OCI-LY7 (cell line): ENCODE measurements at regions not wholly inside any gene's neighbourhood (a gene's known extent, or its start where the extent isn't known, plus 50 kb on each side); places are given as distances from the start of the nearest gene placed in this dataset.

Experiments used
- BruUV-seq: library from RNA; stranded (reverse); fragments of 400-500 nt; replicated peaks from 2 replicates; lab custom pipeline; 2021; lab: Mats Ljungman, UMichigan
- CTCF ChIA-PET: fragments of 300-600 bp; sonication (Branson Sonifier 250); formaldehyde crosslinking; loops from one replicate; lab custom pipeline; 2022; ENCODE audit warnings: antibody characterized with exemption; ENCODE audit not compliant: unreplicated experiment; lab: Charles Lee
- POLR2A ChIA-PET: fragments of 300-600 bp; sonication (Branson Sonifier 250); formaldehyde crosslinking; loops from one replicate; lab custom pipeline; 2022; ENCODE audit warnings: antibody characterized with exemption; lab: Charles Lee
- DNase-seq: peaks from one replicate; pipeline ENCODE4 v3.0.0-alpha.2; 2015; ENCODE audit warnings: low spot score
- H2AFZ ChIP-seq: fragments of 200-600 bp; sonication (generic), shearing (Covaris generic); 2 replicates; pipeline ENCODE4 v1.6.1; 2014; ENCODE audit warnings: mild to moderate bottlenecking, antibody characterized with exemption, low read length, moderate library complexity
- H3K27ac ChIP-seq: fragments of 200-600 bp; sonication (generic); 2 replicates; pipeline ENCODE4 v1.5.1; 2014; ENCODE audit warnings: mixed run types, low read depth, mild to moderate bottlenecking, moderate library complexity, low read length, inconsistent platforms; ENCODE audit not compliant: poor library complexity, severe bottlenecking
- H3K36me3 ChIP-seq: fragments of 200-600 bp; sonication (generic); 2 replicates; pipeline ENCODE4 v1.6.1; 2014; ENCODE audit warnings: mild to moderate bottlenecking, antibody characterized with exemption, low read length, moderate library complexity, mixed read lengths; ENCODE audit not compliant: insufficient read depth
- H3K4me1 ChIP-seq: fragments of 200-600 bp; sonication (generic); 2 replicates; pipeline ENCODE4 v1.5.1; 2014; ENCODE audit warnings: mild to moderate bottlenecking, low read length; ENCODE audit not compliant: insufficient read depth, poor library complexity, severe bottlenecking
- H3K4me2 ChIP-seq: fragments of 200-600 bp; sonication (generic); 2 replicates; pipeline ENCODE4 v1.6.1; 2014; ENCODE audit warnings: mild to moderate bottlenecking, low read length
- H3K4me3 ChIP-seq: fragments of 200-600 bp; sonication (generic); 2 replicates; pipeline ENCODE4 v1.5.1; 2014; ENCODE audit warnings: mild to moderate bottlenecking, low read depth, low read length; ENCODE audit not compliant: poor library complexity, severe bottlenecking
- H3K79me2 ChIP-seq: fragments of 200-600 bp; sonication (generic); 2 replicates; pipeline ENCODE4 v1.6.1; 2016; ENCODE audit warnings: low read depth, mild to moderate bottlenecking, low read length, moderate library complexity, mixed read lengths; ENCODE audit not compliant: insufficient read depth
- H3K9me2 ChIP-seq: fragments of 200-600 bp; sonication (generic); 2 replicates; pipeline ENCODE4 v1.6.1; 2016; ENCODE audit warnings: mild to moderate bottlenecking, low read length, mixed read lengths; ENCODE audit not compliant: insufficient read depth
- H3K9me3 ChIP-seq: fragments of 200-600 bp; sonication (generic); 2 replicates; pipeline ENCODE4 v1.6.1; 2014; ENCODE audit warnings: mild to moderate bottlenecking, mixed run types, low read length, mixed read lengths
- H4K20me1 ChIP-seq: fragments of 200-600 bp; sonication (generic); 2 replicates; pipeline ENCODE4 v1.6.1; 2014; ENCODE audit warnings: mild to moderate bottlenecking, antibody characterized with exemption, low read length, moderate library complexity, mixed read lengths; ENCODE audit not compliant: insufficient read depth
- EZH2phosphoT487 ChIP-seq: fragments of 200-600 bp; sonication (generic); IDR thresholded peaks from 2 replicates; pipeline ENCODE4 v1.6.1; 2018; ENCODE audit warnings: low read depth, borderline replicate concordance, mild to moderate bottlenecking, mixed run types, antibody characterized with exemption, low read length, moderate library complexity, mixed read lengths
- intact Hi-C: fragments of 100-400 bp; cut with micrococcal nuclease; formaldehyde crosslinking; loops from one replicate; pipeline ENCODE4 v1.10.0; 2022; ENCODE audit not compliant: unreplicated experiment
- TF ChIP-seq, protein P1 (sequence below): fragments of 200-600 bp; sonication (generic); conservative IDR thresholded peaks from 2 replicates; pipeline ENCODE4 v1.5.1; 2014; ENCODE audit warnings: mild to moderate bottlenecking, antibody characterized with exemption, low read length, moderate library complexity, mixed read lengths

DNA sequence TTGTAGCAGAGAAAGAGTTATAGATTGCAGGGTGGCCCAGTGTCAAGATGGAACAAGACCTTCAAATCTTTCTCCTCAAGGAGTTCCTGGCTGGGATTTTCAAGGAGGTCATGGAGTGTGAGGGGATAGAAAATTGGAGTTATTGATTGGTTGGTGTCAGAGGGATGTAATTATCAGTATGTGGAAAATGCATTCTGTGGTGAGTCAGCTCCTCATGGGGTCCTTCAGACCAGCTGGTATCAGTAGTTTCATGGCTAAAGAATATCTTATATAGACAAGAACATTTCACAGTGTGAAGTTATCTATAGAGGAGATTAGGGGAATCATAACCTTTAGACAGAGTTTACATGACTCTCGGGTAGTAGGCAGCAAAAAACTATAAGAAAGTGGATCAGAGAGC is 1114.0 kb upstream of the GBE1 start:
- Histone ChIP-seq H3K4me3 (no peak overlapping the region), H3K27ac (no peak overlapping the region), H4K20me1 (no peaks in the 10 kb centered on the region), H3K36me3 (no peaks in the 10 kb centered on the region), H2AFZ (peak overlapping the region; percentile 24; the same call in 1 of the 2 replicates), H3K79me2 (no peaks in the 10 kb centered on the region), H3K4me2 (no peak overlapping the region), H3K9me3 (peaks cover 4% of the 10 kb centered on the region; the same call in 1 of the 2 replicates), H3K9me2 (no peaks in the 10 kb centered on the region), H3K4me1 (no peaks in the 10 kb centered on the region)
- TF ChIP-seq EZH2phosphoT487, result no peak
- TF ChIP-seq, protein P1, sequence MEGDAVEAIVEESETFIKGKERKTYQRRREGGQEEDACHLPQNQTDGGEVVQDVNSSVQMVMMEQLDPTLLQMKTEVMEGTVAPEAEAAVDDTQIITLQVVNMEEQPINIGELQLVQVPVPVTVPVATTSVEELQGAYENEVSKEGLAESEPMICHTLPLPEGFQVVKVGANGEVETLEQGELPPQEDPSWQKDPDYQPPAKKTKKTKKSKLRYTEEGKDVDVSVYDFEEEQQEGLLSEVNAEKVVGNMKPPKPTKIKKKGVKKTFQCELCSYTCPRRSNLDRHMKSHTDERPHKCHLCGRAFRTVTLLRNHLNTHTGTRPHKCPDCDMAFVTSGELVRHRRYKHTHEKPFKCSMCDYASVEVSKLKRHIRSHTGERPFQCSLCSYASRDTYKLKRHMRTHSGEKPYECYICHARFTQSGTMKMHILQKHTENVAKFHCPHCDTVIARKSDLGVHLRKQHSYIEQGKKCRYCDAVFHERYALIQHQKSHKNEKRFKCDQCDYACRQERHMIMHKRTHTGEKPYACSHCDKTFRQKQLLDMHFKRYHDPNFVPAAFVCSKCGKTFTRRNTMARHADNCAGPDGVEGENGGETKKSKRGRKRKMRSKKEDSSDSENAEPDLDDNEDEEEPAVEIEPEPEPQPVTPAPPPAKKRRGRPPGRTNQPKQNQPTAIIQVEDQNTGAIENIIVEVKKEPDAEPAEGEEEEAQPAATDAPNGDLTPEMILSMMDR, result no peak
- intact Hi-C loops, result no loop called here
- CTCF ChIA-PET, result no interaction called here
- no TSS peak for BruUV-seq
- DNase-seq, result no peak
- POLR2A ChIA-PET, result no interaction called here

DNA sequence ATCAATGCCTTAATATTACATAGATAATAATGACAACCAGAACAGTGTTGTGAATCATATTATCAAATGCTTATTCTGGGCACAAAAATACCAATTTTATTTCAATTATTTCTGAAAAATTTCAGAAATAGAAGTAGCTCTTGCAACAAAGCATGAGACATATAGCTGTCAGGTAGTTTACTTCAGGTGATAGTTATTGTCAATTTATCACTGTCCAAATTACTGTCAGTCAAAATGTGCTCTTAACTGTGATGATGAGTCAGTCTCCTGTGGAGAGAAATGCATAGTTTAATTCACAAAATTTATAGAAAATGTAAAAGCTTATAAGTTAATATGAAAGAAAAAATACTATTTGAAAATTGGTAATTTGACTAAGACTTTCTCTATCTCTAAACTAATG is 1078.4 kb upstream of the GBE1 start:
- Histone ChIP-seq H3K36me3 (no peaks in the 10 kb centered on the region), H3K4me3 (no peak overlapping the region), H3K4me1 (no peaks in the 10 kb centered on the region), H3K79me2 (no peaks in the 10 kb centered on the region), H2AFZ (no peak overlapping the region), H4K20me1 (no peaks in the 10 kb centered on the region), H3K9me3 (0 out of 2 replicates have a peak, but pooled peaks cover 6% of the 10 kb centered on the region), H3K4me2 (no peak overlapping the region), H3K27ac (no peak overlapping the region), H3K9me2 (no peaks in the 10 kb centered on the region)
- BruUV-seq, result no TSS peak
- ChIA-PET CTCF (interaction anchor here (0.6 kb wide), 1 partner anchor 18 kb away, joined by 3 read pairs; no protein-coding TSS in a partner anchor), POLR2A (interaction anchor here (0.7 kb wide), 3 partner anchors 261 to 1978 kb away, joined by 3 to 4 read pairs (median 4); no protein-coding TSS in a partner anchor)
- no peak for DNase-seq
- TF ChIP-seq, protein P1, result no peak
- TF ChIP-seq EZH2phosphoT487, result no peak
- intact Hi-C loops, result no loop called here

DNA sequence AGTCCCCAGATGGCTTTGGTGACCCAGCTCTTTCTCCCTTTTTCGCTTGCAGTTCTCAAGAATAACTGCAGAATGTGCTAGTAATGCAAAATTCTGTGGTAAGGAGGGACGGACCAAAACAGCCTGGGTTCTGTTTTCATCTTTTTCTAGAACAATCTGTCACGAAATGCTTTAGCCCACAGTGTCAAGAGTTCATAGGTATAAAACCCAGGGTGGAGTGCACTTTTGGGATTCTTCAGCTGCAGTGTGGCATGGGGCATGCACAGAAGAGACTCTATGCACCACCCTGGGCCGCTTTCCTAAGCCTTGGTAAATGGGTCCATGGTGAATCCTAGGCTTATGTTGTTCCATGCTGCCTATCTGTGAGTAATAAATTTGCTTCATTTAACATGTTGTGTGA is 1072.7 kb upstream of the GBE1 start:
- no peak for DNase-seq
- BruUV-seq, result no TSS peak
- no peak overlapping the region for H3K4me3 ChIP-seq
- H3K79me2 ChIP-seq, result no peaks in the 10 kb centered on the region
- H3K27ac ChIP-seq, result no peak overlapping the region
- H3K9me2 ChIP-seq, result no peaks in the 10 kb centered on the region
- CTCF ChIA-PET, result no interaction called here
- no peak overlapping the region for H3K4me2 ChIP-seq
- H3K36me3 ChIP-seq, result no peaks in the 10 kb centered on the region
- intact Hi-C loops, result no loop called here
- no peaks in the 10 kb centered on the region for H3K4me1 ChIP-seq
- TF ChIP-seq, protein P1, result no peak
- TF ChIP-seq EZH2phosphoT487, result no peak
- H3K9me3 ChIP-seq, result no peaks in the 10 kb centered on the region
- POLR2A ChIA-PET, result no interaction called here
- no peak overlapping the region for H2AFZ ChIP-seq
- H4K20me1 ChIP-seq, result no peaks in the 10 kb centered on the region
